Thyroid gland (tissue), 4 donors: ENCODE measurements at regions not wholly inside any gene's neighbourhood (a gene's known extent, or its start where the extent isn't known, plus 50 kb on each side); places are given as distances from the start of the nearest gene placed in this dataset.

Source experiments
- POLR2A ChIP-seq, 2 donors: fragments of 450-650 bp; IDR thresholded peaks; one replicate each; pipeline ENCODE4 v1.6.1; 2017; ENCODE audit warnings: antibody characterized with exemption in 2 of 2, mild to moderate bottlenecking in 2 of 2, moderate library complexity in 1 of 2
- TF ChIP-seq, protein P1 (sequence below), 6 experiments: fragments of 200-600 bp in 3 of 6; fragments of 450-650 bp in 3 of 6; sonication (generic) in 3 of 6; IDR thresholded peaks; one replicate each; pipeline ENCODE4 v1.5.1; 2016 to 2019; ENCODE audit warnings: antibody characterized with exemption in 6 of 6, mild to moderate bottlenecking in 2 of 6, inconsistent platforms in 1 of 6, moderate library complexity in 1 of 6

DNA sequence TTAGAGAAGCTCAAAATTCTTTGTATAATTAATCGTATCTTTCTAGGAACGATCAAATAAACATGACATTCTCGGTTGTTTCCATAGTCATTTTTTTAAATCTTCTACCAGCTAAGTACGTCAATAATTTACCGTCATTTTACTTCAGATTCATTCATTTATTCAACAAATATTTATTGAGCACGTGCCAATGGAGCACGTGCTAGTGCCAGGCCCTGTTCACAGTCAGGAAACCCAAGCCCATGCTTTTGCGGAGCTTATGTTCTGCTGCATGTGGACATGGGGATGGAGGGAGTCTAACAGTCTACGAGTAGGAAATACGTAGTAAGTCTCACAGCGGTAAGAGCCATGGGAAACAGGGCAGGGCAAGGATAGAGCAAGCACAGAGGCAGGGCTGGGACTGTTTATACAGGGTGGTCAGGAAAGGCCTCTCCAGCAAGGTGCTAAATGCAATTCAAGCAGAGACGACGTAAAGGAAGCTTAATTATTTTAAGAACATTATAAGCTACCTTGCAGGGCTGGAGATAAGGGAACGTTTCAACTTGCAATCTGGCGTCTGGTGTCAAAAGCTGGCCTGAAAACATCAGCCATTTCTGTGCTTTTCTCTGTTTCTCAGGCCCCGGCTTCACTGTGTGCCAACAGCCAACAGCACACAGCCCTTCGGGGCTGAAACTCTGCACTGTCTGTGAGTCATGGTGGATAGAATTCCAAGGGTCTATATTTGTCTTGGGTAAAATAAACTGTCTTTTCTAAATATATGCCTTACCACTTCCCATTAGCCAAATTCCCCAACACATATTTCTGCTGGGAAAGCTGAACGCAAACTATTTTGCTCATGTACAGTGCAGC lies 517.1 kb upstream of the ZFP42 start:
- TF ChIP-seq, protein P1, sequence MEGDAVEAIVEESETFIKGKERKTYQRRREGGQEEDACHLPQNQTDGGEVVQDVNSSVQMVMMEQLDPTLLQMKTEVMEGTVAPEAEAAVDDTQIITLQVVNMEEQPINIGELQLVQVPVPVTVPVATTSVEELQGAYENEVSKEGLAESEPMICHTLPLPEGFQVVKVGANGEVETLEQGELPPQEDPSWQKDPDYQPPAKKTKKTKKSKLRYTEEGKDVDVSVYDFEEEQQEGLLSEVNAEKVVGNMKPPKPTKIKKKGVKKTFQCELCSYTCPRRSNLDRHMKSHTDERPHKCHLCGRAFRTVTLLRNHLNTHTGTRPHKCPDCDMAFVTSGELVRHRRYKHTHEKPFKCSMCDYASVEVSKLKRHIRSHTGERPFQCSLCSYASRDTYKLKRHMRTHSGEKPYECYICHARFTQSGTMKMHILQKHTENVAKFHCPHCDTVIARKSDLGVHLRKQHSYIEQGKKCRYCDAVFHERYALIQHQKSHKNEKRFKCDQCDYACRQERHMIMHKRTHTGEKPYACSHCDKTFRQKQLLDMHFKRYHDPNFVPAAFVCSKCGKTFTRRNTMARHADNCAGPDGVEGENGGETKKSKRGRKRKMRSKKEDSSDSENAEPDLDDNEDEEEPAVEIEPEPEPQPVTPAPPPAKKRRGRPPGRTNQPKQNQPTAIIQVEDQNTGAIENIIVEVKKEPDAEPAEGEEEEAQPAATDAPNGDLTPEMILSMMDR (IDR thresholded peaks at IDR 0.05), result no peak
- TF ChIP-seq POLR2A (IDR thresholded peaks at IDR 0.05), result no peak
